GM12875 (cell line): ENCODE measurements at regions not wholly inside any gene's neighbourhood (a gene's known extent, or its start where the extent isn't known, plus 50 kb on each side); places are given as distances from the start of the nearest gene placed in this dataset.

Experiments used
- H3K4me3 ChIP-seq: one replicate; pipeline ENCODE4 v1.5.1; 2011; ENCODE audit warnings: low read depth, low read length, control low read depth
- CTCF ChIP-seq: IDR thresholded peaks from 2 replicates; pipeline ENCODE4 v1.5.1; 2011; ENCODE audit warnings: low read depth, mild to moderate bottlenecking, control low read depth, inconsistent platforms, low read length, moderate library complexity, borderline replicate concordance; ENCODE audit not compliant: insufficient read depth

GRCh38 chr21:15273244-15273643 lies 208.4 kb upstream of the NRIP1 start:
- no peak for TF ChIP-seq CTCF
- no peak overlapping the region for H3K4me3 ChIP-seq

- H3K4me3 ChIP-seq, result no peak overlapping the region
- no peak for TF ChIP-seq CTCF
Observed at GRCh38 chr21:15274701-15275485, 210.1 kb upstream of the NRIP1 start.

GRCh38 chr21:15275615-15276235 lies 210.9 kb upstream of the NRIP1 start:
- no peak overlapping the region for H3K4me3 ChIP-seq
- TF ChIP-seq CTCF, result no peak

GRCh38 chr21:15276243-15276642 lies 211.4 kb upstream of the NRIP1 start:
- no peak overlapping the region for H3K4me3 ChIP-seq
- no peak for TF ChIP-seq CTCF

- no peak overlapping the region for H3K4me3 ChIP-seq
- no peak for TF ChIP-seq CTCF
Observed at GRCh38 chr21:15277466-15277865, 212.7 kb upstream of the NRIP1 start.

GRCh38 chr21:15278279-15278678 lies 213.5 kb upstream of the NRIP1 start:
- no peak for TF ChIP-seq CTCF
- H3K4me3 ChIP-seq, result no peak overlapping the region

- no peak for TF ChIP-seq CTCF
- no peak overlapping the region for H3K4me3 ChIP-seq
Observed at GRCh38 chr21:15278851-15279250, 214.1 kb upstream of the NRIP1 start.
